PC-9 (cell line): ENCODE measurements at regions not wholly inside any gene's neighbourhood (a gene's known extent, or its start where the extent isn't known, plus 50 kb on each side); places are given as distances from the start of the nearest gene placed in this dataset. TPM values are rescaled to one million over a fixed set of nuclear protein-coding genes. Genes with fewer than 3 reads are reported as not detected.

Experiments used
- microRNA-seq: library from miRNA; unstranded; fragments of <30 nt; microRNA quantifications from one replicate; pipeline ENCODE4 v1.2.0, GENCODE V29; 2021; ENCODE audit warnings: borderline number of aligned reads, borderline replicate concordance

Small RNA genes in the stretch of these regions (microRNA-seq; reads per million reads assigned to microRNA genes)
- not detected for gene MIR3672
